B cell (primary cell): ENCODE measurements at regions not wholly inside any gene's neighbourhood (a gene's known extent, or its start where the extent isn't known, plus 50 kb on each side); places are given as distances from the start of the nearest gene placed in this dataset.
"Not testable (repeated sequence)": the region's sequence is repeated elsewhere in the genome, so short reads cannot be mapped to it uniquely, and the experiment has no call there.

Experiments
- CTCF ChIP-seq: fragments of 200-600 bp; IDR thresholded peaks from one replicate; pipeline ENCODE4 v1.8.0; 2022; ENCODE audit warnings: antibody characterized with exemption, mild to moderate bottlenecking
- EZH2 ChIP-seq: IDR thresholded peaks from 2 replicates; pipeline ENCODE4 v1.6.1; 2012; ENCODE audit warnings: borderline replicate concordance, low read depth, mild to moderate bottlenecking, moderate library complexity, low read length; ENCODE audit not compliant: insufficient read depth, poor library complexity, severe bottlenecking

- not testable (repeated sequence) for TF ChIP-seq CTCF, EZH2
Observed at GRCh38 chr2:77684543-77685319, 162.6 kb upstream of the LRRTM4 start.
